GM08714 (cell line): ENCODE measurements at regions not wholly inside any gene's neighbourhood (a gene's known extent, or its start where the extent isn't known, plus 50 kb on each side); places are given as distances from the start of the nearest gene placed in this dataset.

Experiments used
- H3K4me3 ChIP-seq: fragments of 200-500 bp; sonication (Bioruptor generic); 2 replicates; pipeline ENCODE4 v1.5.1; 2014; ENCODE audit warnings: mild to moderate bottlenecking, low read length, inconsistent platforms
- ZNF274 ChIP-seq: IDR thresholded peaks from 2 replicates; pipeline ENCODE4 v1.6.1; 2012; ENCODE audit warnings: mild to moderate bottlenecking, low read depth, low read length

DNA sequence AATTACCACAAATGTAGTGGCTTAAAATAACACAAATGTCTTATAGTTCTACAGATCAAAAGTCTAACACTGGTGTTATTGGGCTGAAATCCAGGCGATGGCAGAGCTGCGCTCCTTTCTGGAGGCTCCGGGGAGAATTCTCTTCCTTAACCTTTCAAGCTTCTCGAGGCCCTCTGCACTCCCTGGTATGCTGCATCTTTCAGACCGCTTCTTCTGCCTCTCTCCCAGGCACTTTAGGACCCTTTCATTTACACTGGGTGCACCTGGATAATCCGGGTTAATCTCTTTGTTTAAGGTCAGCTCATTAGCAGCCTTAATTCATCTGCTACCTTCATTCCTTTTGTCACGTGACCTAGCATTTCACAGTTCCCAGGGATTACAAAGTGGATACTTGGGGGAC, 211.3 kb upstream of the RFC3 start:
- TF ChIP-seq ZNF274 = no peak
- no peak overlapping the region for H3K4me3 ChIP-seq

DNA sequence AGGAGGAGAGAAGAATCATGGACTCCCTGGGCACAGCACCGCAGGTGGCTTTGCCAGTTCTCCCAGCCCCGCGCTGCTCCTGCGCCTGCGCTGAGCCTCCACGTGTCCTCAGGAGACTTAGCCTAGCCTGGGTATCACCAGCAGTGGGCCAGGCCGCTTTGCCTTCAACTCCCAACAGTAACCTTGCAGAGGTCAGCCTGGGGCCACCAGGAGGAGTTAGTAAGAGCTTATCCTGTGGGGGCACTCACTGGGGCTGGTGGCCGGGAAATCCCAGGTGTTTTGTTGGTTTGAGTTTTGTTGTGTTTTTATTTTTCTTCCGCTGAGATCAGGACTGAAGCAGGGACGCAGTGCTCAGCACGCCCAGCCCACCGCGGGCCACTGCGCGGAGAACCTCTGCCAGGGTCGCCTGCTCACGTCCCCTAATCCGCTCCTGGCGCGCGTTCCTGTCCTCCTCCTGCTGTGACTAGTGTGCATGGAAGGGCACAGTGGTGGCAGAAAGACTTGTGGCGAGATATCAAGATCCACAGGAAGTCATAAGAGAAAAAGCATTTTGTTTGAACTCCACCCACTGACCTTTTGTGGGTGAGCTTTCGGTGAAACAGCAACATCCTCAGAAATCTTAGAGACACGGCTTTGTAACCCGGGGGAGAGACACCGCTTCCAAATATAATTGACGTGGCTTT, 207.4 kb upstream of the RFC3 start:
- H3K4me3 ChIP-seq = no peak overlapping the region
- no peak for TF ChIP-seq ZNF274

DNA sequence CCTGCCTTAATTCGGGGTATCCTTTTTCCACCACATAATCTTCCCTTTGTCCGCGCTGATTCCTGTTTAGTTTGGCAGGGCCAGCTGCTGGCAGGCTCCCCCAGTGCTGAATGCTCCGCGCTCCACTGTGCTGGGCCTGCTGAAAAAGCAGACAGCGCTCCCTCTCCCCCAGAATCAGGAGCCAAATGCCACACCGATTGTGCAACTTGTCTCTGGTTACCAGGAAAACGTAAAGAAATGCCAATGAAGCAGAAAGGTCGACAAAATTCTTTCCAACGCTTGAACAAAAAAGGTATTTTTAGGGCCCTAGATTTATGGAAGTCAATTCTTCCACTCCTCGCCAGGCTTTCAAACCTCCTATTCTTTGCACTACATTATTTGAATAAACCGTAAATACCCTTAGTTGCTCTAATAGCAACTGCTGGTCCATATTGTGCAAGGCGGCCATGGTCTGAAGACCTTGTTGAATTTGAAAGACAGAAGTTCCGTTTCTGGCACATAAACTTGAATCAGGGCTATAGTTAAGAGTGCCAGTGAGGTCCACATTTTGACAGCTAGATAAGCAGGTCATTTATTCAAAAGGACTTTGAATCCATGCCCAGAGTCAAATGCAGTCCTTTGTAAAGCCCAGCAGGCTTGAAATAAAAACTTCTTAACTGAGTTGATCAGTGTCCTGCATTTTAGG, 206.7 kb upstream of the RFC3 start:
- no peak for TF ChIP-seq ZNF274
- no peak overlapping the region for H3K4me3 ChIP-seq

DNA sequence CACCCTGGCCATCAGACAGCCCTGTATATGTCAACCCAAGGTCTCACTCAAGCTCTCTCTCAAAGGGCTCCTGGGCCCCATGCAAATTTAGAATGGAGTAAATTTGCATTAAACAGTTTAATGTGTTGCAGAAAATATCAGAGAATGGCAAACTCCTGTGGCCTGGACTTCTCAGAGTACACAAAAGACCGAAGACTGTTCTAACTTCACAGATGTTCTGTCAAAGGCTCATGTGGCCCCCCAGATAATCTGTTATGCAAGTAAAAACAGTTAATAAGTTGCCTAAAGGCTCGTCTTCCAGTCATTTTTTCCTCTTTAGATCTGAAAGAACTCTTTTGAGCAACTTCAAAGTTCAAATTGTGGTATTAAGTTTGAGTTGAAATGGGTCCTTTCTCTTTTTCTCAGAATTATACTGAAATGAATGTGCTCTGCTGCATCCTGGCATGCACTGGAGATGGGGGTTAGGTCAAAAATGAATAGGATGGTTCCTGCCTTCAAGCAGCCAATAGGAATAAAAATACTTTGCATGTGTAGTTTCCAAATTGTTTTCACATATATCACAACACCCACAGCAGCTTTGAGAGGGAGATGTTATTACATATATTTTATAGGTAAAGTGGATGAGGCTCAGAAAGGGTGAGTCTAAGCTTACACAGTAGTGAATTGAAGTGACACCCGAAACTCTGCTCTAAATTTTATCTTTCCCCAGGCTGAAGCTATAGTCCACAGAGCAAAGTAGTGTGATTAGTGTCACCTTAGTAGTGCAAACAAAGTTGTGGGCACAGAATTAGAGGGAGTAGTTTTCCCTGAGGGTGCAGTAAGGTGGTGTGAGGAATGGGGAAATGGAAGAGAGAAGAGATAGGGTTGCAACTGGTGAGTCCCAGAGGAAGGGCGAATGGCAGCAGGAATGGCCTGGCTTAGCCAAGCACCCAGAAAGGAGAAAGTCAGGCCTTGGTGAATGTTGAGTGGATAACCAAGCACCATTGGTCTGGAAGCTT, 205.0 kb upstream of the RFC3 start:
- no peak overlapping the region for H3K4me3 ChIP-seq
- TF ChIP-seq ZNF274 = no peak

DNA sequence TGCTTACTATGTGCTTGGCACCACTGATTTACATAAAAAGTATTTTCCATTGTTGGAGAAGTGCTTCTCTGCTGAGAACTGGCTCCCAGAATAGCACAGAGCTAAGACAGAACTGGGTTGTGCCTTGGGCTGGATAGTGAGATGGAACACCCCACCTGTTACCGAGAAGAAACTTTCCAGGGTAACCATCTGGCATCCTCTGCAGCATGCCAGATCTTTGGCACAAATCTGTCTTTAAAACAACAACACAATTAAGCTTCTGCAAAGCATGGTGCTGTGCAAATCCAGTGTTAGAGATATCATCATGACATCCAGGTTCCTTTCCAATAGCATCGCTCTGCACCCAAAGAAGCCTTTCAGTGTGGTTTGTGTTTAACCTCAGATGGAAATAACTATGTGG, 202.5 kb upstream of the RFC3 start:
- no peak for TF ChIP-seq ZNF274
- H3K4me3 ChIP-seq = no peak overlapping the region

DNA sequence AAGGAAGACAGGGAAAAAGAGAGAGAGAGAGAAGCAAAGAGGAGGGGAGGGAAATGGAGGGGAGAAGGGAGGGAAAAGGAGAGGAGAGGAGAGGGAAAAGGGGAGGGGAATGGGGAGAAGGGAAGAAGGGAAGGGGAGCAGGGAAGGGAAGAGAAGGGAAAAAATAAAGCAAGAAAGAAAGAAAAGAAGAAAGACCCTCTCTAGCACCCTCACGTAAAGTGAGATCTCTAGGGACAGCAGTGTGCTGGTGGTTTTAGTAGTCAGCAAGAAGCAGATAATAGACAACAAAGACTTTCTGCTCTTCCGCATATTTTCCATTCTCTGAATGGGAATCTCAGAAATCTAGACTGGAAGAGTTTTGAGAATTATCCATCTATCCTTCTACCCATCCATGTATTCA, 201.8 kb upstream of the RFC3 start:
- TF ChIP-seq ZNF274 = no peak

DNA sequence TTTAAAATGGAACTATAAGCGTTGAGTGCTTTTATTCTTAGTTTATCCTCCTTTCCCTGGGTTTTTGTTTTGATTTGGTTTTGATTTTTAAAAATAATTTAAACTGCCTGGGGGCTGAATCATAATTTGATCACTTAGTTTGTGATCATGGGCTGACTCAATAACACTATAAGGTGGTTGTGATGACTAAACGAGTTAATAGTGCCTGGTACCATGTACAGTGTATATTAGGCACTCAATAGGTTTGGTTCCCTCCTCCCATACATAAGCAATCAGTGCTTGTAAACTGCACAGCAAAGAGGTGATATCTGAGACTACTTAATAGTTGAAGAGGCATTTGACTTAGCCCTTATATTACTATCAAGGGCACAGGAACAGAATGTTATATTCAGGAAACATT, 200.9 kb upstream of the RFC3 start:
- TF ChIP-seq ZNF274 = no peak
- H3K4me3 ChIP-seq = no peak overlapping the region

More for the DNA sequence above, 201.8 kb upstream of the RFC3 start:
- no peak overlapping the region for H3K4me3 ChIP-seq

DNA sequence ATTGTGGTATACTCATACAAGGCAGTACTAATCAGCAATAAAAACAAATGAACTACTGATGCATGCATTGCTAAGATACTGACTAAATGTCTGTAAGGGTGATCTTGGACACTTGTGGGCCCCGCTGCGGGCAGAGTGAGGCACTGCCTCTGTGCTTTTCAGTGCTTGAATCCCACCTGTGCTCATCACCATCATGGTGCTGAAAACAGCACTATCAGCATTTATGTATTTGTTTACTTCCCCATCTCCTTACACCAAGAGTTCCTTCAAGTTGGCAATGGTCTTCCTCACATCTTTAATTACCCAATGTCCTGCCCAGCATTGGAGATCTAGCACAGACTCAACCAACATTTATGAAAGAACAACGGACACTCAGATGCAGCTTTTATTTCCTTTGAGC, 193.7 kb upstream of the RFC3 start:
- no peak for TF ChIP-seq ZNF274
- H3K4me3 ChIP-seq = no peak overlapping the region

DNA sequence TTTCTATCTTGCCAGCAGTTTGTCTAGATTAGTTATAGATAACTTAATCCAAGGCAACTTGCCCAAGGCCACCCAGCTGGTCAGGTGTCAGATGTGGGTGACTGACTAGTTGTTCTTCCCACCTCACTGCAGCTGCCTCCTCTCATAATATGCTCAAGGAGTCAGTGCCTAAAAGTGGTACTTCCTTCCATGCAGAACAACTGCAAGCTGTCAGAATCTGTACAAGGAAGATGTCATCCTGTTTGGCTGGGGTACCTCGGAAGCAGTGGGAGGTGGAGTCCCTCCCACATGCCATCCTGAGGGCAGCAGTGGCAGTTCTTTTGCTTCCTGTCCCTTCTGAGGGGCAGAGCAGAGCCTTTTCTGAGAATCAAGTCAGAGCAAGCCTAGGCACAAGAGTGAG, 193.2 kb upstream of the RFC3 start:
- H3K4me3 ChIP-seq = no peak overlapping the region
- TF ChIP-seq ZNF274 = no peak

DNA sequence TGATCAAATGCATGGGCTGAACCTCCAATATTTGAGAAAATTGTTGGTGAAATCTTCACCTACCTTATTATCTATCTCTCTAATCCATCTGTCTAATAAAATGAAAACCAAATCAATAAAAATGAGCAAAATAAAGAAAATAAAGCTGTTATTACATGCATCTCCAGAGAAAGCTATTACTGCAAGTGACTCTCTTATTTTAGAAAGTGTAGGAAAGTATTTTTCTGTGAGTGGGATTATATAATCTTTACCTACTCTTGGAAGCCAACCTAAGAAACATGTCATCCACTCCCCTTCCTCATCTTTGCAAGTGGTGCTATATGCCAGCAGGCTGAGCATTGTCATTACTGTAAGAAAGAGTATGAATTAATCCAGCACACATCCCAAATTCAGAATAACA, 191.5 kb upstream of the RFC3 start:
- no peak for TF ChIP-seq ZNF274
- H3K4me3 ChIP-seq = no peak overlapping the region

DNA sequence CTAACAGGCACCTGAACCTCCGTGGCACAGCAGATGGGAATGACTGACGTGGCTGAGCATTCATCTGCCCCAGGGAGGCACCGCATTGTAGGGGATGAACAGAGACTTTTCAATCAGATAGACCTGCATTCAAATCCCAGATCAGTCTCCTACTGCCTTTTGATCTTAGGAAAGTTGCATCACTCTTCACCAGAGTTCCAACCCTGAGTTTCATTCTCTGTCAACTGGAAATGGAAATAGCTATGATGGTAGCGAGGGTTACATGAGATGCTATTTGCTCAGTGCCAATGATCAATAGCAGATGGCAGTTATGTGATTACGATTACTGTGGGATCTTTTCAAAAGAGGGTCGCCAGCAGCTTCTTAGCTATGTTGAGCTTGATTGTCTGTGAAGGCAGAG, 189.3 kb upstream of the RFC3 start:
- H3K4me3 ChIP-seq = no peak overlapping the region

DNA sequence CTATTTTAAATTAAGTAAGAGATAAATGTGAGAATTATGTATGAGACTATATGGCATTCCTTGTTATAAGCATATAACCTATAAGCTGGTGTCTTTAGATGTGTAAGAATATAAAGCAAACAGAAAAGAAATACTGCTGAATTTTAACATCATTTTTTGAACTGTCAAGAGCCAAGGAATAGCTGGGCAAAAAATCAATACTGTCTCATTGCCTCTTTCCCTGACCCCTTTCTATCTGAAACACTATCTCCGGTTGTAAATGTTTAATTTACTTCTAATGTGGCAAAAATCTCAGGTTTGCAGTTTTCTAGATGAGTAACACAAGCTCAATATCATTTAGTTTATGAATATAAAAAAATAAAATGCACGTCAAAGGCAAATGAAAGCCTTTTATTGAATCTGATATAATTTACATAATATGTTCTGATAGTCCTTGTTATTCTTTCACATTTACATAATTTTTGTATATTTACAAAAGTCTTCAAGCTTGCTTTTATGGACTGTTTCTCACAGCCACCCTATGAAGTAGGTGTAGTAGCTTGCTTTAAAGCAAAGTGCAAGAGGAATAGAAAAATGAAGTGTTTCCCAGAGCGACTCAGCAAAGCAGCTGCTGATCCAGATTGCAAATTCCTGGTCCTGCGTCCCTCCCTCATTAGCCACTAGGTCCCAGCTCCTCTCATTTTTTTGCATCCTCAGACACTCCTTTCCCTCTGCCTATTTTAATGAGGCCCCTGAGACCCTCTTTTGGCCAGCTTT, 188.2 kb upstream of the RFC3 start:
- TF ChIP-seq ZNF274 = no peak
- H3K4me3 ChIP-seq = no peak overlapping the region

More for the DNA sequence above, 189.3 kb upstream of the RFC3 start:
- TF ChIP-seq ZNF274 = no peak

DNA sequence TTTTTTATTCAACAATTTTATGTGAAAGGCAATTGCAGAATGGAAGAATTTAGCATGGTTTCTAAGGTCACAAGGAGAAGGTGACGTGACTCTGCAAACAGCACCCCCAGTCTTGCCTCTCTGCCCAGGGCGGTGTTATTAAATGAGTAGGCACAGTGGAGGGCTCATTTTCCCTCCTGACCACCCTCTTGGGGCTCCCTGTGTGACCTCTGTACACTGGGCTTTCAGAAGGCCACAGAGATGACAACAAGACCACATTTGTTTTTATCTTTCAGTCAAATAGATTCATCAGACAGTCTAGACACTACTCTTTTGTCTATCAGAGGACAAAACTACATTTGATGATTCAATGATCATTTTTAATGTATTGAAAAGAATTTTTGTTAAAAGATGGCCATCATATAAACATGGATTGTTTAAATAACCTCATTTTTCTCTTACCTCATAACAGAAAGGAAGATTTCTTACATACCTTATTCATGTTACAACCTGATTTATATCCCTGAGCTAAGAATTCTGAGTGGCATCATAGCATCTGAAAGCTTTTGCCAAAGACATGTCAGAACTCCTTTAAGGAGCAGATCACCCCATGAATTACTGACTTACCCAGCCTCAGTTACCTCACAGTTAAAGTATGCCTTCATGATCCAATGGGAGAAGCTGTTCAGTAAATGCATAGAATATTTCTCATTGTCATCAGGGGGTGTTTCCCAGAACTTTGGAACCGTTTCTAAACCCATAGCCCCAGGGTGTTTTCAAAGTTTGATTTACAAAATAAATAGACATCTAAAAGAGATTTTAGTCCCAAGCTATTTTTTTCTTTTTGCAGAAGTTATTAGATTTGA, 184.0 kb upstream of the RFC3 start:
- TF ChIP-seq ZNF274 = no peak
- no peak overlapping the region for H3K4me3 ChIP-seq

DNA sequence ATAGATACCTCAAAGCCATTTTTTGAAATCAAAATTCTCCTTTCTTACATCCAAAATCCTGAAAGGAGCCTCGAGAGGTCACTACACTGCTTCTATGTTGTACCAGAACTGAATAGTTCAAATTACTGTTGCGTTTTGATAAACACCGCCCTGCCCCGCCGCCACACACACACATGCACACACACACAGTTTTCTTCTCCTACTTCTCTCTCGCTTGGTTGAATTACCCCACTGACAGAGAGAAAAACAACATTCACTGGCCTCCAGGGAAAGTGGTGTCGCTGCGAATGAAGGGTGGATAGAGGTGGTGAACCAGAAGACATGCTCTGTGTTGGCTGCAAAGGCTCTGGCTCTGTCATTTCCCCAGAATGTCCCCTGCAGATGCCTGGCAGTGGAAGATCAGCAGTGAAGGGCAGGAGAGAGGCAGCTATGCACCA, 183.4 kb upstream of the RFC3 start:
- no peak overlapping the region for H3K4me3 ChIP-seq
- TF ChIP-seq ZNF274 = no peak
